Tongue (tissue), 1 donor: ENCODE measurements at regions not wholly inside any gene's neighbourhood (a gene's known extent, or its start where the extent isn't known, plus 50 kb on each side); places are given as distances from the start of the nearest gene placed in this dataset.

Source experiments
- DNase-seq: peaks from one replicate; pipeline ENCODE4 v3.0.0-alpha.2; 2015

GRCh38 chr2:9738535-9739496, 104.5 kb upstream of the TAF1B start:
- DNase-seq = peak; percentile 86

DNA sequence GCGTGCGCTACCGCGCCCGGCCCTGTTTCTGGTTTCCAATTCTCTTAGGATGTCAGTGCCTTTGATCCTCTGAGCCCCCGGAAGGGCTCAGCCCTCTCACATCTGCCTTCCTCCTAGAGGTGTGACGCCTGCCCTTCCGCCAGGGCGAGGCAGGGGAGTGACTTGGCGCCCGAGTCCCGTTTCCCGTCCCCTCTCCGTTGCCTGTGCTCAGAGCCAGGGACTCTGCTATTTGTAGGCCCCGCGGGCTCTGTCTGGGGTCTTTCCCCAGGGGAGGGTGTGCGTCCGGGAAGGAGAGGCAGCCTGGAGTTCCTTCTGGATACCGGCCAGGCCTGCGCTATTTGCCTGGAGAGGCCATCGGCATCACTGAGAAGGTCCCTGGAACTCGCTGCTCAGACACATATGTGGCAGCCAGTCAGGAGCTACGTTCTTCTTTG, 103.7 kb upstream of the TAF1B start:
- DNase-seq = peak; percentile 72

- no peak for DNase-seq
Measured at GRCh38 chr2:9740382-9741073, 102.7 kb upstream of the TAF1B start.

DNA sequence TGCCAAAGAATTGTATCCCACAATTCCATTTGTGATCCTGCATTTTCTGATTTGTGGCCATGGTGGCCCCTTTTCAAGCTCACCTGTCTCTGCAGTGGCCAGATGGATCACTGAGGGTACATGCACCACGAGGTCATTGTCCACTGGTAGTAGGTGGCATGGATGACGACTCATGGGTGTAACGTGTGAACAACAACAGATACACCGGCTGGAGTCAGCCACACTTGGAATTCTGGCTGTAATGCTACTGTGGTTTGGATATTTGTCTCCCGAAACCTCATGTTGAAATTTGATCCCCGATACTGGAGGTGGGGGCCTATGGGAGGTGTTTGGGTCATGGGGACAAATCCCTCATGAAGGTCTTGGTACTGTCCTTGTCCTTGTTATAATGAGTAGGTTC, 102.2 kb upstream of the TAF1B start:
- DNase-seq = no peak

DNA sequence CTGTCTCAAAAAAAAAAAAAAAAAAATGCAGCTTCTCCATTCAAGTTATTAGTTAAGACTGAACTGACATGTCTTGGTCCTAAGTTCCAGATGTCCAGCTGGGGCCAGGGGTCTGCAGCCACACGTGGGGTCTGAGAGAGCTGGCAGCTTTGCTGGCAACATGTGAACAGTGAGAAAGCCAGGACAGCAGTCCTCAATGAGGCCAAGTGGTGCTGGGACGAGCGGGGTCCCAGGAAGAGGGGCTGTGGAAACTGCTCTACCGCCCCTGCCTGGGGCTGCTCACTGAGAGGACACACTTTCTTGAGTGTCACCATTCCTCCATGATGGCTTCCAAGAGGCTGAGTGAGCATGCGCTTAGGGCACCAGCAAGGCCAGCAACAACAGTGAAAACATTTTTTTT, 100.7 kb upstream of the TAF1B start:
- DNase-seq = no peak

DNA sequence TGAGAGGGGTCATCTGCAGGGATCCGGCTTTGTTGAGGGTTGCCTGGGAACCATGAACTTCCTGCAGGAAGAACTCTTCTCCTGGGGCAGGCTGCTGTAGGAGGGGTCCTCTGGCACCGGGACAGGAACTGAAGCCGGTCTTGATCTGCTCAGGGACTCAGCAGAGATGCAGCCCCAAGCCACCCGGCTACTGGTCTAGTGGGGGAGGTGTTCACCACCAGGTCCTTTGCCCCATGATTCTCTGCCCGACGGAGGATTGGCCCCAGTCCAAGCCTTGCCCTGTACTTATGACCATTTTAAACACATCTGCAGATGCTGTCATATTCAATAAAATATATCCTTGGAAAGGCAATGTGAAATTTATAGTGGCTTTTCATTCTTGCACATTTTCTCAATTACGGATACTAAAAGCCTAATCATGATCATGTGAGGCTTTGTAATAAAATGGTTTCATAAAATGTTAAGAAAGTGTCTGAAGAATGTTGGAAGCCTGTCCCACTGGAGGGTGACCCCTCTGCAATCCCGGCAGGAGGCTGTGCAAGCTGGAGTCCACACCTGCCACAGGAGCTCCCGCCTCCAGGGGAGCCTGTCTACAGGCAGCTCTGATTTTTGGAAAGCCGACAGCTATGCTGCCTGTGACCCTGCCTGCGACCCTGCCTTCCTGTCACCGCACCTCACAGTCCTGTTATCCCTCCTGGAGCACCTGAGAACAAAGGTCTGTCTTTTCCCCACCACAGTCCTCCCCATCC, 98.8 kb upstream of the TAF1B start:
- no peak for DNase-seq

DNA sequence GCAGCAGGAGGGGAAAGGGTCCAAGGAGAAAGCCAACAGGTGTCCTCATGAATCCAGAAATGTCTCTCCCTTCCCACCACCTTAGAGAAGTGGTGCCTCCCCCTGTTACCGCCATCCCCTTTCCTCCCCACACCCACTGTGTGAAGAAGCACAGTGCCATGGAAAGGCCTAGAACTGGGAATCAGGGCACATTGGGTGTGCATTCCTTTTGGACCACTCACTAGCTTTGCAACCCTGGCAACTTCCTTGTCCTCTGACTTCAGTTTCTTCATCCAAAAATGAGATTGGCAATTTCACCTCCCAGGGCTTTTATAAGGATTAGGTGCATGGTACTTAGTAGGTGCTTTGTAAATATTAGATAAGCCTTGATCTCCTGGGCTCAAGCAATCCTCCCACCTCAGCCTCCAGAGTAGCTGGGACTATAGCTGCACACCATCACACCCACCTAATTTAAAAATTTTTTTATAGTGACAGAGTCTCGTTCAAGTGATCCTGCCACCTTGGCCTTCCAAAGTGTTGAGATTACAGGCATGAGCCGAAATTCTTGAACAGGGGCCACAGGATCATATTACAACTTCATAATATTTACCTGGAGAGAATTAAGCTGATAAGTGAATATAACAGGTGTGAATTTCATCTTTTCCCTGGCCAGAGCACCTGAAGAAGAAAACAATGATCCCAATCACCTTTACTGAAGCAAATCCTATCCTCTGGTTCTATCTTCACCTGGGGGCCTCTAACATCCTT, 97.9 kb upstream of the TAF1B start:
- DNase-seq = no peak

GRCh38 chr2:9747396-9747795, 95.9 kb upstream of the TAF1B start:
- DNase-seq = no peak

GRCh38 chr2:9748577-9748976, 94.7 kb upstream of the TAF1B start:
- DNase-seq = peak; percentile 54

- DNase-seq = no peak
Measured at GRCh38 chr2:9749546-9750223, 93.6 kb upstream of the TAF1B start.

GRCh38 chr2:9750224-9751215, 92.8 kb upstream of the TAF1B start:
- DNase-seq = peak; percentile 45

DNA sequence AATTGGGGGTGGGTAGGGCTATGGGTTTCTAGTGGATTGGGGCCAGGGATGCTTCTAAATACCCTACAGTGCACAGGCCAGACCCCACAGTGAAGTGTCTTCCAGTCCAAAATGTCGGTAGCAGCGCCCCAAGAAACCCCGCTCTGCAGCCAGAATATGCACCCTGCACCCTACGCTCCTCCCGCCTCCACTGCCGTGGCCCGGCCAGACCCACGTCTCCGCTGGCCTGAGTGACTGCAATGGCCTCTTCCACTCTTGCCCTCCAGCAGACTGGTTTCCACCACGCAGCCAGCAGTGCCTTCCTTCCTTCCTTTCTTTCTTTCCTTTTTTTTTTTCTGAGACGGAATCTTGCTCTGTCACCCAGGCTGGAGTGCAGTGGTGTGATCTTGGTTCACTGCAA, 91.4 kb upstream of the TAF1B start:
- DNase-seq = no peak

DNA sequence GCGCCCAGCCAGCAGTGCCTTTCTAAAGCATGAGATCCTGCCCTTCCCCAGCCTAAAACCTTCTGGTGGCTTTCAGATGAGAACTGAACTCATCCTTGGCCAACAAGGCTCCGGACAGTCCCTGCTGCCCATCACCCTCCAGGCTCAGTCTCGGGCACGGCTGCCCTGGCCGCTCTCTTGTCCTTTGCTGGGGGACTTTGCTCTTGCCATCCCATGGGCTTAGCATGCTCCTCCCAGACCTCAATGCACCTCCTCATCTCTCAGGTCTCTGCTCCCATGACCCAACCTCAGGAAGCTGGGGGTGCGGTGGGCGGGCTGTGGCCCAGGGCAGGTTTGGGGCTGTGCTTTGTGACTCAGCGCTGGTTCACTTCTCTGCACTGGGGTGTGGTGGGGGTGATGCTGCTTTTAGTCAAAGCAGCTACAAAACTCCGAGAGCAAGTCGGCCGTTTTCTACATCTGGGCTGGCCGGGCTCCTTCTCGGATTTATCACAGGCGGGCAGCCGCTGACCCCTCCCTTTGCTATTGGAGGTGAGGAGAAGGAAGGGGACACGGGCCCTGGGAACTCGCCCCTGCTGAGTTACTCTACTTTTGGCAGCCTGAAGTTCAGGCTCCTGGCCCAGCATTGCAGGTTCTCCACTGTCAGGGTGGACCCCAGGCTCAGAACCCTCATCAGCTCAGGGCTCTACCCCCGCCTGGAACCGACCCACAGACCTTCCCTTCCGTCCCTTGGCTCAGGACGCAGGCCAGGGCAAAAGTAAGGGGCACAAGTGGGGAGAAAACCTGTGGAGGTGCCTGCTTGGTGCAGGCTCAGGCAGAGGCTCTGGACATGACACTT, 90.6 kb upstream of the TAF1B start:
- no peak for DNase-seq

DNA sequence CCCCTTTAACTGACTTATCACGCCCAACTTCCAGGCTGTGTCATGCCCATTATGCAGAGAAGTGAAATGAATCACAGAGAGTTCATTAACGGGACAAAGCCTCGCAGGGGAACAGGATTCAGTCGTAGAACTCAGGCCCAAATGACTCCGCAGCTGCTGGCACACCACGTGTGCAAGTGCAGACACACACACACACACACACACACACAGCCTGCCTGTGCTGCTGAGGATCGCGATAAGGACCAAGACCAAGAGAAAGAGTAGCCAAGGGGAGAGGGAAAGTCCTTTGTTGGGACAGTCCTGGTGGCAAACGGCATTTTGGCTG, 90.0 kb upstream of the TAF1B start:
- DNase-seq = peak; percentile 58

- DNase-seq = no peak
Measured at GRCh38 chr2:9753665-9754531, 89.4 kb upstream of the TAF1B start.

- DNase-seq = no peak
Measured at GRCh38 chr2:9754532-9754887, 88.8 kb upstream of the TAF1B start.

GRCh38 chr2:9755008-9755407, 88.3 kb upstream of the TAF1B start:
- no peak for DNase-seq

GRCh38 chr2:9755638-9756037, 87.6 kb upstream of the TAF1B start:
- DNase-seq = no peak
